HL-60 (cell line): ENCODE measurements at regions not wholly inside any gene's neighbourhood (a gene's known extent, or its start where the extent isn't known, plus 50 kb on each side); places are given as distances from the start of the nearest gene placed in this dataset.

ENCODE experiments used
- DNase-seq, 2 experiments: peaks; one replicate each; pipeline ENCODE4 v3.0.0-alpha.2; 2010 to 2020; ENCODE audit warnings: low read depth in 1 of 2, low spot score in 1 of 2
- H3K27ac ChIP-seq: fragments of 250-450 bp; sonication (Bioruptor Pico); replicated peaks from 2 replicates; pipeline ENCODE4 v1.5.1; 2020; ENCODE audit warnings: mild to moderate bottlenecking, moderate library complexity
- H3K27me3 ChIP-seq: fragments of 250-450 bp; sonication (Bioruptor Pico); 2 replicates; pipeline ENCODE4 v1.5.1; 2021; ENCODE audit warnings: mild to moderate bottlenecking, moderate library complexity; ENCODE audit not compliant: insufficient read depth, poor library complexity, severe bottlenecking
- H3K4me3 ChIP-seq: replicated peaks from 2 replicates; pipeline ENCODE4 v1.5.1; 2011; ENCODE audit warnings: mild to moderate bottlenecking, control low read depth, low read length; ENCODE audit not compliant: insufficient read depth
- GABPA ChIP-seq: IDR thresholded peaks from 2 replicates; pipeline ENCODE4 v1.6.1; 2012; ENCODE audit warnings: low read depth
- POLR2AphosphoS5 ChIP-seq: IDR thresholded peaks from 2 replicates; pipeline ENCODE4 v1.6.1; 2012; ENCODE audit warnings: low read depth
- SPI1 ChIP-seq: IDR thresholded peaks from 2 replicates; pipeline ENCODE4 v1.6.1; 2012; ENCODE audit warnings: low read depth, mild to moderate bottlenecking, borderline replicate concordance
- TF ChIP-seq, protein P1 (sequence below): IDR thresholded peaks from one replicate; pipeline ENCODE4 v1.5.1; 2011; ENCODE audit warnings: low read length, control low read depth, inconsistent platforms; ENCODE audit not compliant: insufficient read depth
- TF ChIP-seq, protein P2 (sequence below): IDR thresholded peaks from 2 replicates; pipeline ENCODE4 v1.6.1; 2012; ENCODE audit warnings: low read depth; ENCODE audit not compliant: insufficient replicate concordance

DNA sequence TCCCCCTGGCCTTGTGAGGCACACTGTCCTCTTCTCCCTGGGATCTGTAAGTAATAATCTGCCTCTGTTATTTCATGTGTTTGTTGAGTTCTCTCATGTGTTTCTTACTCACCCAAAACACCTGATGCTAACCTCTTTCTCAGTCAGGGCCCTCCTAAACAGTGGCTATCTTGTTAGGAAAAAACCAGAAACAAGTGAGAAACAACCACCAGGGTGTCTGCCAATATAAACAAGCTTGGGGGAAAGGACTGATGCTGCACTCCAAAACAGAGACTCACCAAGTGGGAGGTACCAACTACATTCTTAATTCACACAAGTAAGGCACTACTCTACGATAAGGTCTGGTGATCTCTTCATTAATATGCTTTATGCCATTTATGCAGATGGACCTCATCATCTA lies 564.4 kb downstream of the SEMA5A start:
- Histone ChIP-seq H3K27me3 (no peaks in the 10 kb centered on the region), H3K27ac (no peak overlapping the region), H3K4me3 (no peak overlapping the region)
- no peak for DNase-seq
- TF ChIP-seq, protein P1, sequence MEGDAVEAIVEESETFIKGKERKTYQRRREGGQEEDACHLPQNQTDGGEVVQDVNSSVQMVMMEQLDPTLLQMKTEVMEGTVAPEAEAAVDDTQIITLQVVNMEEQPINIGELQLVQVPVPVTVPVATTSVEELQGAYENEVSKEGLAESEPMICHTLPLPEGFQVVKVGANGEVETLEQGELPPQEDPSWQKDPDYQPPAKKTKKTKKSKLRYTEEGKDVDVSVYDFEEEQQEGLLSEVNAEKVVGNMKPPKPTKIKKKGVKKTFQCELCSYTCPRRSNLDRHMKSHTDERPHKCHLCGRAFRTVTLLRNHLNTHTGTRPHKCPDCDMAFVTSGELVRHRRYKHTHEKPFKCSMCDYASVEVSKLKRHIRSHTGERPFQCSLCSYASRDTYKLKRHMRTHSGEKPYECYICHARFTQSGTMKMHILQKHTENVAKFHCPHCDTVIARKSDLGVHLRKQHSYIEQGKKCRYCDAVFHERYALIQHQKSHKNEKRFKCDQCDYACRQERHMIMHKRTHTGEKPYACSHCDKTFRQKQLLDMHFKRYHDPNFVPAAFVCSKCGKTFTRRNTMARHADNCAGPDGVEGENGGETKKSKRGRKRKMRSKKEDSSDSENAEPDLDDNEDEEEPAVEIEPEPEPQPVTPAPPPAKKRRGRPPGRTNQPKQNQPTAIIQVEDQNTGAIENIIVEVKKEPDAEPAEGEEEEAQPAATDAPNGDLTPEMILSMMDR: no peak
- no peak for TF ChIP-seq GABPA
- TF ChIP-seq, protein P2, sequence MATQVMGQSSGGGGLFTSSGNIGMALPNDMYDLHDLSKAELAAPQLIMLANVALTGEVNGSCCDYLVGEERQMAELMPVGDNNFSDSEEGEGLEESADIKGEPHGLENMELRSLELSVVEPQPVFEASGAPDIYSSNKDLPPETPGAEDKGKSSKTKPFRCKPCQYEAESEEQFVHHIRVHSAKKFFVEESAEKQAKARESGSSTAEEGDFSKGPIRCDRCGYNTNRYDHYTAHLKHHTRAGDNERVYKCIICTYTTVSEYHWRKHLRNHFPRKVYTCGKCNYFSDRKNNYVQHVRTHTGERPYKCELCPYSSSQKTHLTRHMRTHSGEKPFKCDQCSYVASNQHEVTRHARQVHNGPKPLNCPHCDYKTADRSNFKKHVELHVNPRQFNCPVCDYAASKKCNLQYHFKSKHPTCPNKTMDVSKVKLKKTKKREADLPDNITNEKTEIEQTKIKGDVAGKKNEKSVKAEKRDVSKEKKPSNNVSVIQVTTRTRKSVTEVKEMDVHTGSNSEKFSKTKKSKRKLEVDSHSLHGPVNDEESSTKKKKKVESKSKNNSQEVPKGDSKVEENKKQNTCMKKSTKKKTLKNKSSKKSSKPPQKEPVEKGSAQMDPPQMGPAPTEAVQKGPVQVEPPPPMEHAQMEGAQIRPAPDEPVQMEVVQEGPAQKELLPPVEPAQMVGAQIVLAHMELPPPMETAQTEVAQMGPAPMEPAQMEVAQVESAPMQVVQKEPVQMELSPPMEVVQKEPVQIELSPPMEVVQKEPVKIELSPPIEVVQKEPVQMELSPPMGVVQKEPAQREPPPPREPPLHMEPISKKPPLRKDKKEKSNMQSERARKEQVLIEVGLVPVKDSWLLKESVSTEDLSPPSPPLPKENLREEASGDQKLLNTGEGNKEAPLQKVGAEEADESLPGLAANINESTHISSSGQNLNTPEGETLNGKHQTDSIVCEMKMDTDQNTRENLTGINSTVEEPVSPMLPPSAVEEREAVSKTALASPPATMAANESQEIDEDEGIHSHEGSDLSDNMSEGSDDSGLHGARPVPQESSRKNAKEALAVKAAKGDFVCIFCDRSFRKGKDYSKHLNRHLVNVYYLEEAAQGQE: no peak
- TF ChIP-seq SPI1: no peak
- TF ChIP-seq POLR2AphosphoS5: no peak

DNA sequence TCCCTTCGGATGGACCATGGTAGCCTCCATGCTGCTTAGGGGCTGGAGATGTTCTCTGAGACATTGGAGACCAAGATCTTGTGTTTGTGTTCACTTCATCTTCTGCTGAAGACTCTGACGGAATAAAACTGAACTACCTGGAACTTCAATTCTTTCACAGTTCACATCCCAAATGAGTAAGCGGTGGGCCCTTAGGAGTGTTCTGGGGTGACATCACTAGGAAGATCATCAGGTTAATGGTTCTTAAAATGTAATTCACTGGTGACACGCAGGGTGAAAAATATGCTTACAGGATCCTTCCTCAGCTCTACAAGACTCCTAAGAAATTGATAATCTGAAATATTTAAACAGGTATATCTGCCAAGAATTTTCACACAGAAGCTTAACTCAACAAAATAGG lies 561.5 kb downstream of the SEMA5A start:
- no peak for DNase-seq
- H3K4me3 ChIP-seq: no peak overlapping the region
- no peak overlapping the region for H3K27ac ChIP-seq
- no peak for TF ChIP-seq POLR2AphosphoS5
- TF ChIP-seq SPI1: no peak
- TF ChIP-seq, protein P2: no peak
- no peak for TF ChIP-seq GABPA
- TF ChIP-seq, protein P1: no peak
- H3K27me3 ChIP-seq: no peaks in the 10 kb centered on the region
